Thoracic aorta (tissue), 2 donors: ENCODE measurements at regions not wholly inside any gene's neighbourhood (a gene's known extent, or its start where the extent isn't known, plus 50 kb on each side); places are given as distances from the start of the nearest gene placed in this dataset.
"Not testable (repeated sequence)": the region's sequence is repeated elsewhere in the genome, so short reads cannot be mapped to it uniquely, and the experiment has no call there.

Experiments used
- ATAC-seq: fragments of 150-250 bp; one replicate; pipeline ENCODE4 v1.8.0; 2017; ENCODE audit warnings: low read depth; ENCODE audit not compliant: insufficient number of reproducible peaks, low FRiP score
- DNase-seq: peaks from one replicate; pipeline ENCODE4 v3.0.0-alpha.2; 2020; ENCODE audit warnings: low spot score
- H3K27ac ChIP-seq, 2 donors: fragments of 200-600 bp; sonication (generic); 1 replicate in 1 of 2; 2 replicates in 1 of 2; pipeline ENCODE4 v1.5.1; 2016; ENCODE audit warnings: mild to moderate bottlenecking in 2 of 2, moderate library complexity in 2 of 2
- H3K27me3 ChIP-seq: fragments of 200-600 bp; sonication (generic); replicated peaks from 2 replicates; pipeline ENCODE4 v1.6.0; 2016; ENCODE audit warnings: mild to moderate bottlenecking; ENCODE audit not compliant: insufficient read depth
- H3K36me3 ChIP-seq: fragments of 200-600 bp; sonication (generic); one replicate; pipeline ENCODE4 v1.5.1; 2016
- H3K4me1 ChIP-seq, 2 donors: fragments of 200-600 bp; sonication (generic); 1 replicate in 1 of 2; 2 replicates in 1 of 2; pipeline versions ENCODE4 v1.5.1 to v1.6.0; 2016; ENCODE audit warnings: low read depth in 2 of 2, mild to moderate bottlenecking in 1 of 2; ENCODE audit not compliant: control insufficient read depth in 1 of 2
- H3K4me3 ChIP-seq: fragments of 200-600 bp; sonication (generic); 2 replicates; pipeline ENCODE4 v1.5.1; 2016; ENCODE audit warnings: mild to moderate bottlenecking
- H3K9me3 ChIP-seq: fragments of 200-600 bp; sonication (generic); 2 replicates; pipeline ENCODE4 v1.5.1; 2016
- TF ChIP-seq, protein P1 (sequence below): fragments of 200-600 bp; sonication (generic); IDR thresholded peaks from one replicate; pipeline ENCODE4 v1.5.1; 2019; ENCODE audit warnings: antibody characterized with exemption

DNA sequence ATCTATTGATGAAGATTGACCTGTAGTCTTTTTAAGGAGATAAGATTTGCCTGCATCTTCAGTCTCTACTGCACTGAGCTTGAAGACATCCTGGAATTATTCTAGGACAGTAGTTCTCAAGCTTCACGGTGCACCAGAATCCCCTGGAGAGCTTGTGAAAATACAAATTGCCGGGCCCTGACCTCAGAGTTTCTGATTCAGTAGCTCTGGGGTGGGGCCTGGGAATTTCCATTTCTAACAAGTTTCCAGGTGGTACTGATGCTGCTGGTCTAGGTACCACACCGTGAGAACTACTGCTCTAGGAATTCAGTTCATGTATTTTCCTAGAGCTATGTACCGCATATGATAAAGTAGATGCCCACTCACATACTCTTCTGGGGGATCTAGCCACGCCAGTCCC lies 246.1 kb downstream of the HS3ST3B1 start:
- no peak for ATAC-seq
- Histone ChIP-seq H3K4me1 (no peaks in the 10 kb centered on the region), H3K36me3 (no peaks in the 10 kb centered on the region), H3K4me3 (no peak overlapping the region), H3K27ac (no peak overlapping the region), H3K9me3 (no peaks in the 10 kb centered on the region), H3K27me3 (no peaks in the 10 kb centered on the region)
- DNase-seq = no peak
- TF ChIP-seq, protein P1, sequence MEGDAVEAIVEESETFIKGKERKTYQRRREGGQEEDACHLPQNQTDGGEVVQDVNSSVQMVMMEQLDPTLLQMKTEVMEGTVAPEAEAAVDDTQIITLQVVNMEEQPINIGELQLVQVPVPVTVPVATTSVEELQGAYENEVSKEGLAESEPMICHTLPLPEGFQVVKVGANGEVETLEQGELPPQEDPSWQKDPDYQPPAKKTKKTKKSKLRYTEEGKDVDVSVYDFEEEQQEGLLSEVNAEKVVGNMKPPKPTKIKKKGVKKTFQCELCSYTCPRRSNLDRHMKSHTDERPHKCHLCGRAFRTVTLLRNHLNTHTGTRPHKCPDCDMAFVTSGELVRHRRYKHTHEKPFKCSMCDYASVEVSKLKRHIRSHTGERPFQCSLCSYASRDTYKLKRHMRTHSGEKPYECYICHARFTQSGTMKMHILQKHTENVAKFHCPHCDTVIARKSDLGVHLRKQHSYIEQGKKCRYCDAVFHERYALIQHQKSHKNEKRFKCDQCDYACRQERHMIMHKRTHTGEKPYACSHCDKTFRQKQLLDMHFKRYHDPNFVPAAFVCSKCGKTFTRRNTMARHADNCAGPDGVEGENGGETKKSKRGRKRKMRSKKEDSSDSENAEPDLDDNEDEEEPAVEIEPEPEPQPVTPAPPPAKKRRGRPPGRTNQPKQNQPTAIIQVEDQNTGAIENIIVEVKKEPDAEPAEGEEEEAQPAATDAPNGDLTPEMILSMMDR = no peak

DNA sequence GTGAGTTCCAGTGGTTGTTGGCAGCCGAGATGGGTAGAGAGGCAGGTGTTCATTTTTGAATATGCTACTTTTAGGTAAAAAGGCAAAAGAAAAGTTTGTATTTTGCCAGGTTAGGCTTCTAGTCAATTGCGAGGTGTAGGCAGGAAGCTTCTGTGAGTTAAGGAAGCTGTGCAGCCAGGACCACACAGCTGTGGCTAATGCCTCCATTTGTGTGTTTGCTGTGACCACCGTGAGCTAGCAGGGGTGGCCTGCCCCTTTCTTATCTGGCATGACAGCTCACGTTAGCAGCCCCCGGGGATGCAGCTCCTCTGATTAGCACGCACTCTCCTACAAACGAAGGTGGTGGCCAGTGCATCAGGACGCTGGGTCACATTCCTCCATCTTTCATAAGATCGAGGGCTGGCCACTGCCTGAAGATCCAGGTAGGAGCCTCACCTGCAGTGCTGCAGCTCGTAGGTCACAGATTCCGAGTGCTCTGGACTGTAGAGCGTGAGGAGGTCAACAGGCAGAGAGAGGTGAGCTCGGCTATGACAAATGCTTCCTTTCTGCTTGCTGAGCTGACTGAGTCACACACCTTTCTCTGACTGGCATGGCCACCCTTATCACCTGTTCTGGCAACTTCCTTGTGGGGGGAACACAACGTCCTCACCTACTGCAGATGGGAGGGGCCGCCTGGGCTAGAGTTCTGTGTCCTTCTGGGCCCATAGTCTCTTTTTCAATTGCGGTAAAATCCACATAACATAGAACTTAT lies 244.4 kb downstream of the HS3ST3B1 start:
- Histone ChIP-seq H3K27ac (no peak overlapping the region), H3K4me1 (no peaks in the 10 kb centered on the region), H3K9me3 (no peaks in the 10 kb centered on the region), H3K36me3 (no peaks in the 10 kb centered on the region), H3K27me3 (no peaks in the 10 kb centered on the region), H3K4me3 (no peak overlapping the region)
- ATAC-seq = no peak
- TF ChIP-seq, protein P1 = no peak
- DNase-seq = no peak

DNA sequence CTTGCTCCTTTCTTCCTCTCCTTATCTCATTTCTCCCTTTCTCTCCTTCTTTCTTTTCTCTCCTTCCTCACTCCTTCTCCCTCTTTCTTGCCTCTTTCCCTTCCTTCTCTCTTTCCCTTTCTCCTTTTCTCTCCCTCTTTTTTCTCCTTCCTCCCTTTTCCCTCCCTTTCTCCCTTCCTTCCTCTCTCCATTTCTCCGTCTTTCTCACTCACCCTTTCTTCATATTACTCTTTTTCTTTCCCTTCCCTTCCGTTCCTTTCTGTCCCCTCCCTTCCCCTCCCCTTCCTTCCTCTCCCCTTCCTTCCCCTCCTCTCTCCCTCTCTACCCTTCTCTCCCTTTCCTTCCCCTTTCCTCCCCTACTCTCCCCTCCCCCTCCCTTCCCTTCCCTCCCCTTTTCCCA lies 240.8 kb downstream of the HS3ST3B1 start:
- DNase-seq = no peak

DNA sequence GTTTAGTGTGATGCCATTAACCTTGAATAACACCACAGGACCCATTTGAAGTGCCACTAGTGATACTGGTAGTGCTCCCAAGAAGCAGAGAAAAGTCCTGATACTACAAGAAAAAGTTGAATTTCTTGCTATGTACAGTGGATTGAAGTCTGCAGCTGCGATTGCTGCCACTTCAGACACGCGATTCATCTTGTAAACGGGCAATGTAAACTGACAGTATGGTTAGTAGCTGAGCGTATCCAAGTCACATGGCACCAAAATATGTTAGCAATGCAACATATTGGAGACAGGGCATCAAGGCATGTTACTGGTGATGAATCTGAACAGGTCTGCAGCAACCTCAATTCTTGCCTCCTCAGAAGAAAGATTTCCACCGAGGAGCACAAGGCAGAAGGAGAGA lies 238.9 kb downstream of the HS3ST3B1 start:
- no peak overlapping the region for H3K27ac ChIP-seq
- DNase-seq (no peak), ATAC-seq (no peak)
- H3K9me3 ChIP-seq = no peaks in the 10 kb centered on the region
- H3K4me1 ChIP-seq = no peaks in the 10 kb centered on the region
- no peaks in the 10 kb centered on the region for H3K36me3 ChIP-seq
- TF ChIP-seq, protein P1 = no peak
- H3K27me3 ChIP-seq = no peaks in the 10 kb centered on the region
- no peak overlapping the region for H3K4me3 ChIP-seq

More for the DNA sequence above, 240.8 kb downstream of the HS3ST3B1 start:
- ATAC-seq = no peak
- Histone ChIP-seq H3K27ac (no peak overlapping the region), H3K4me3 (no peak overlapping the region), H3K9me3 (no peaks in the 10 kb centered on the region), H3K27me3 (no peaks in the 10 kb centered on the region), H3K4me1 (no peaks in the 10 kb centered on the region), H3K36me3 (no peaks in the 10 kb centered on the region)
- TF ChIP-seq, protein P1 = no peak

DNA sequence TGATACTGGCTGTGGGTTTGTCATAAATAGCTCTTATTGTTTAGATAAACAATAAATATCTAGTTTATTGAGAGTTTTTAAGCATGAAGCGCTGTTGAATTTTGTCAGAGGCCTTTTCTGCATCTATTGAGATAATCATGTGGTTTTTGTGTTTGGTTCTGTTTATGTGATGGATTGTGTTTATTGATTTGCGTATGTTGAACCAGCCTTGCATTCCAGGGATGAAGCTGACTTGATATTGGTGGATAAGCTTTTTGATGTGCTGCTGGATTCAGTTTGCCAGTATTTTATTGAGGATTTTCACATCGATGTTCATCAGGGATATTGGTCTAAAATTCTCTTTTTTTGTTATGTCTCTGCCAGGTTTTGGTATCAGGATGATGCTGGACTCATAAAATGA lies 231.4 kb downstream of the HS3ST3B1 start:
- H3K27ac ChIP-seq, ATAC-seq, DNase-seq, H3K4me1 ChIP-seq, H3K4me3 ChIP-seq, H3K27me3 ChIP-seq, H3K36me3 ChIP-seq, H3K9me3 ChIP-seq: not testable (repeated sequence)
